ENCODE measurements at regions not wholly inside any gene's neighbourhood (a gene's known extent, or its start where the extent isn't known, plus 50 kb on each side); places are given as distances from the start of the nearest gene placed in this dataset.
"Not testable (repeated sequence)": the region's sequence is repeated elsewhere in the genome, so short reads cannot be mapped to it uniquely, and the experiment has no call there.

- H3K27ac Mint-ChIP-seq (ENCODE audit: unreplicated experiment); intact Hi-C loops (cut with micrococcal nuclease; ENCODE audit: unreplicated experiment); BruUV-seq (replicated peaks); DNase-seq; H3K9me3 Mint-ChIP-seq (ENCODE audit: low read depth, unreplicated experiment); H3K27me3 Mint-ChIP-seq (ENCODE audit: unreplicated experiment): not testable (repeated sequence)
- H3K4me3 Mint-ChIP-seq (ENCODE audit: low read depth, unreplicated experiment) = peak overlapping the region; percentile 65
- CTCF ChIA-PET = interaction anchor here (1.0 to 2.3 kb wide), 5 partner anchors 8 to 184 kb away, joined by 3 to 11 read pairs (median 6); no protein-coding TSS in a partner anchor
- H3K36me3 Mint-ChIP-seq (ENCODE audit: insufficient read depth, unreplicated experiment) = peaks cover 12% of the 10 kb centered on the region
- H3K4me1 Mint-ChIP-seq (ENCODE audit: low read depth, unreplicated experiment) = peaks cover 37% of the 10 kb centered on the region
Observed at GRCh38 chr7:6992133-6992532, 166.1 kb upstream of the CCZ1B start.

- H3K9me3 Mint-ChIP-seq (ENCODE audit: low read depth, unreplicated experiment); H3K4me3 Mint-ChIP-seq (ENCODE audit: low read depth, unreplicated experiment); BruUV-seq (replicated peaks); intact Hi-C loops (cut with micrococcal nuclease; ENCODE audit: unreplicated experiment); CTCF ChIA-PET; DNase-seq; H3K27me3 Mint-ChIP-seq (ENCODE audit: unreplicated experiment); H3K27ac Mint-ChIP-seq (ENCODE audit: unreplicated experiment): not testable (repeated sequence)
- Mint-ChIP-seq H3K36me3 (ENCODE audit: insufficient read depth, unreplicated experiment) (peaks cover 12% of the 10 kb centered on the region), H3K4me1 (ENCODE audit: low read depth, unreplicated experiment) (peaks cover 29% of the 10 kb centered on the region)
Observed at GRCh38 chr7:6995026-6995425, 169.0 kb upstream of the CCZ1B start.

DNA sequence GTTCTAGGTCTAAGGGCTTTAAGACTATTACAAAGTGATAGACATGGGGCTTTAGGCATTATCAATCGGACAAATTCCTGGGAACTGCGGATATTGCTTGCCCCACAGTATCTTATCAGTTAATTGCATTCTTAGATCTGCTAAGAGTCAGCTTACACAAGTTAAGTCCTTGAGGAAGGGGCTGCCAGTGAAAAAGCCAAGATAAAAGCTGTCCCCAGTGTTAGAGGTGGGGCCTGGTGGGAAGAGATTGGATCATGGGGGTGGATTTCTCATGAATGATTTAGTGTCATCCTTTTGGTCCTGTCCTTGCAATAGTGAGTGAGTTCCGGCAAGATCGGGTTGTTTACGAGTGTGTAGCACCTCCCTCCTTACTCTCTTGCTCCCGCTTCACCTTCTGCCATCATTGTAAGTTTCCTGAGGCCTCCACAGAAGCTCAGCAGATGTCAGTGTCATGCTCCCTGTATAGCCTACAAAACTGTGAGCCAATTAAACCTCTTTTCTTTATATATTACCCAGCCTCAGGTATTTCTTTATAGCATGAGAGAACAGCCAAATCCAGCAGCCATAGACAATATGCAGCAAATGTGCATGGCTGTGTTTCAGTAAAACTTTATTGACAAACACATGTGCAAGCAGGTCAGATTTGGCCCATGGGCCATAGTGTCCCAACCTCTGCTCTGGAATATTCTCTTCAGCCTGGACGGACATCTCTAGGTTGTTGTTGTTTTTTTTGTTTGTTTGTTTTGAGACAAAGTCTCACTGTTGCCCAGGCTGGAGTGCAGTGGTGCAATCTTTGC is 169.6 kb upstream of the CCZ1B start:
- H3K27me3 Mint-ChIP-seq (ENCODE audit: unreplicated experiment); BruUV-seq (replicated peaks); H3K9me3 Mint-ChIP-seq (ENCODE audit: low read depth, unreplicated experiment); H3K4me3 Mint-ChIP-seq (ENCODE audit: low read depth, unreplicated experiment); H3K36me3 Mint-ChIP-seq (ENCODE audit: insufficient read depth, unreplicated experiment); intact Hi-C loops (cut with micrococcal nuclease; ENCODE audit: unreplicated experiment); DNase-seq; CTCF ChIA-PET; H3K27ac Mint-ChIP-seq (ENCODE audit: unreplicated experiment): not testable (repeated sequence)
- peaks cover 22% of the 10 kb centered on the region for H3K4me1 Mint-ChIP-seq (ENCODE audit: low read depth, unreplicated experiment)

- H3K27me3 Mint-ChIP-seq (ENCODE audit: unreplicated experiment); H3K36me3 Mint-ChIP-seq (ENCODE audit: insufficient read depth, unreplicated experiment); intact Hi-C loops (cut with micrococcal nuclease; ENCODE audit: unreplicated experiment); CTCF ChIA-PET; H3K4me1 Mint-ChIP-seq (ENCODE audit: low read depth, unreplicated experiment); BruUV-seq (replicated peaks); H3K27ac Mint-ChIP-seq (ENCODE audit: unreplicated experiment); H3K9me3 Mint-ChIP-seq (ENCODE audit: low read depth, unreplicated experiment); DNase-seq; H3K4me3 Mint-ChIP-seq (ENCODE audit: low read depth, unreplicated experiment): not testable (repeated sequence)
Observed at GRCh38 chr7:6999067-6999666, 173.1 kb upstream of the CCZ1B start.

DNA sequence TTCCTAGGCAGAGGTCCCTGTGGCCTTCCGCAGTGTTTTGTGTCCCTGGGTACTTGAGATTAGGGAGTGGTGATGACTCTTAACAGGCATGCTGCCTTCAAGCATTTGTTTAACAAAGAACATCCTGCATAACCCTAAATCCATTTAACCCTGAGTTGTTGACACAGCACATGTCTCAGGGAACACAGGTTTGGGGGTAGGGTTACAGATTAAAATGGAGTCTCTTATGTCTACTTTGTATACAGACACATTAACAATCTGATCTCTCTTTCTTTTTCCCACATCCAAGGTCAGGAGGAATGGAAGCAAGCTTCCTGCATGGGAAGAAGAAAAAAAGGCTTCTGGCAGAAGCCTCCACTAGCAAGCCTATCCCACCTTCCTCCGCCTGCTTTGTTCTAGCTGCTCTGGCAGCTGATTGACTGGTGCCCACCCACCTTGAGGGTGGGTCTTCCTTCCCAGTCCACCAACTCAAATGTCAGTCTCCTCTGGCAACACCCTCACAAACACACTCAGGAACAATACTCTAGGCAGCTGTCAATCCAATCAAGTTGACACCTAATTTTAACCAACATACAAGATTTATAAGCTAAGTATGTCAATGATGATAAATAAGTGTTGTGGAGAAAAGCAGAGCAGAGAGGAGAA is 176.5 kb upstream of the CCZ1B start:
- Mint-ChIP-seq H3K4me1 (ENCODE audit: low read depth, unreplicated experiment) (no peaks in the 10 kb centered on the region), H3K36me3 (ENCODE audit: insufficient read depth, unreplicated experiment) (no peaks in the 10 kb centered on the region), H3K9me3 (ENCODE audit: low read depth, unreplicated experiment) (peaks cover 5% of the 10 kb centered on the region), H3K4me3 (ENCODE audit: low read depth, unreplicated experiment) (no peak overlapping the region), H3K27me3 (ENCODE audit: unreplicated experiment) (no peaks in the 10 kb centered on the region), H3K27ac (ENCODE audit: unreplicated experiment) (no peak overlapping the region)
- intact Hi-C loops (cut with micrococcal nuclease; ENCODE audit: unreplicated experiment) = no loop called here
- CTCF ChIA-PET = no interaction called here
- BruUV-seq (replicated peaks) = no TSS peak
- TF ChIP-seq, protein P1, sequence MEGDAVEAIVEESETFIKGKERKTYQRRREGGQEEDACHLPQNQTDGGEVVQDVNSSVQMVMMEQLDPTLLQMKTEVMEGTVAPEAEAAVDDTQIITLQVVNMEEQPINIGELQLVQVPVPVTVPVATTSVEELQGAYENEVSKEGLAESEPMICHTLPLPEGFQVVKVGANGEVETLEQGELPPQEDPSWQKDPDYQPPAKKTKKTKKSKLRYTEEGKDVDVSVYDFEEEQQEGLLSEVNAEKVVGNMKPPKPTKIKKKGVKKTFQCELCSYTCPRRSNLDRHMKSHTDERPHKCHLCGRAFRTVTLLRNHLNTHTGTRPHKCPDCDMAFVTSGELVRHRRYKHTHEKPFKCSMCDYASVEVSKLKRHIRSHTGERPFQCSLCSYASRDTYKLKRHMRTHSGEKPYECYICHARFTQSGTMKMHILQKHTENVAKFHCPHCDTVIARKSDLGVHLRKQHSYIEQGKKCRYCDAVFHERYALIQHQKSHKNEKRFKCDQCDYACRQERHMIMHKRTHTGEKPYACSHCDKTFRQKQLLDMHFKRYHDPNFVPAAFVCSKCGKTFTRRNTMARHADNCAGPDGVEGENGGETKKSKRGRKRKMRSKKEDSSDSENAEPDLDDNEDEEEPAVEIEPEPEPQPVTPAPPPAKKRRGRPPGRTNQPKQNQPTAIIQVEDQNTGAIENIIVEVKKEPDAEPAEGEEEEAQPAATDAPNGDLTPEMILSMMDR (IDR thresholded peaks at IDR 0.05; ENCODE audit: unreplicated experiment) = no peak
- no peak for DNase-seq

DNA sequence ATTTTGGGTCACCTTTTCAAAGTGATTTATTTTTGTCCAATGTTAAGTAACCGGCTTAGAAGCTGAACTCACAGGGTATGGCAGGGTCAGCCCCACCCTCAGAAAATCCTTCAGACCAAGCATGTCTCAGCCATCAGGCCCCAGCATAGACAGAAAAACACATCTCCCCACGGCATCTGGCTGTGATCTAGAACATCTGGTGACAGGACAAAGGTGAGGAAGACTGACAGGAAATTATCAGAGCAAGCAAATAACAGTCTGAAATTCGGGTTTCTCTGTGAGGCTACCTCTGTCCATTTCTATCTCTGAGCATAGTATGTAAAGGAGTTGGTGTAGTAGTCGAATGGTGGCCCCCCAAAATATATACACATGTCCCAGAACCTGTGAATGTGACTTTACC is 177.0 kb upstream of the C1GALT1 start:
- TF ChIP-seq, protein P1 (IDR thresholded peaks at IDR 0.05; ENCODE audit: unreplicated experiment) = no peak
- Mint-ChIP-seq H3K4me1 (ENCODE audit: low read depth, unreplicated experiment) (no peaks in the 10 kb centered on the region), H3K27me3 (ENCODE audit: unreplicated experiment) (no peaks in the 10 kb centered on the region), H3K4me3 (ENCODE audit: low read depth, unreplicated experiment) (no peak overlapping the region), H3K9me3 (ENCODE audit: low read depth, unreplicated experiment) (peaks cover 7% of the 10 kb centered on the region), H3K27ac (ENCODE audit: unreplicated experiment) (no peak overlapping the region), H3K36me3 (ENCODE audit: insufficient read depth, unreplicated experiment) (no peaks in the 10 kb centered on the region)
- BruUV-seq (replicated peaks) = no TSS peak
- no peak for DNase-seq
- CTCF ChIA-PET = interaction anchor here (0.6 kb wide), 1 partner anchor 12 kb away, joined by 3 read pairs; no protein-coding TSS in a partner anchor
- intact Hi-C loops (cut with micrococcal nuclease; ENCODE audit: unreplicated experiment) = no loop called here

DNA sequence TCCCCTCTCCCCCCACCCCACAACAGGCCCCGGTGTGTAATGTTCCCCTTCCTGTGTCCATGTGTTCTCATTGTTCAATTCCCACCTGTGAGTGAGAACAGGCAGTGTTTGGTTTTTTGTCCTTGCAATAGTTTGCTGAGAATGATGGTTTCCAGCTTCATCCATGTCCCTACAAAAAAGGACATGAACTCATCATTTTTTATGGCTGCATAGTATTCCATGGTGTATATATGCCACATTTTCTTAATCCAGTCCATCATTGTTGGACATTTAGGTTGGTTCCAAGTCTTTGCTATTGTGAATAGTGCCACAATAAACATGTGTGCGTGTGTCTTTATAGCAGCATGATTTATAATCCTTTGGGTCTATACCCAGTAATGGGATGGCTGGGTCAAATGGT is 176.4 kb upstream of the C1GALT1 start:
- H3K27ac Mint-ChIP-seq (ENCODE audit: unreplicated experiment); CTCF ChIA-PET; H3K27me3 Mint-ChIP-seq (ENCODE audit: unreplicated experiment); H3K4me3 Mint-ChIP-seq (ENCODE audit: low read depth, unreplicated experiment); DNase-seq; intact Hi-C loops (cut with micrococcal nuclease; ENCODE audit: unreplicated experiment); BruUV-seq (replicated peaks); H3K4me1 Mint-ChIP-seq (ENCODE audit: low read depth, unreplicated experiment); H3K9me3 Mint-ChIP-seq (ENCODE audit: low read depth, unreplicated experiment); H3K36me3 Mint-ChIP-seq (ENCODE audit: insufficient read depth, unreplicated experiment): not testable (repeated sequence)

- H3K27ac Mint-ChIP-seq (ENCODE audit: unreplicated experiment); H3K4me1 Mint-ChIP-seq (ENCODE audit: low read depth, unreplicated experiment); CTCF ChIA-PET; DNase-seq; BruUV-seq (replicated peaks); H3K9me3 Mint-ChIP-seq (ENCODE audit: low read depth, unreplicated experiment); H3K36me3 Mint-ChIP-seq (ENCODE audit: insufficient read depth, unreplicated experiment); H3K4me3 Mint-ChIP-seq (ENCODE audit: low read depth, unreplicated experiment); intact Hi-C loops (cut with micrococcal nuclease; ENCODE audit: unreplicated experiment): not testable (repeated sequence)
- peaks cover 31% of the 10 kb centered on the region for H3K27me3 Mint-ChIP-seq (ENCODE audit: unreplicated experiment)
Observed at GRCh38 chr7:7011241-7011640, 171.1 kb upstream of the C1GALT1 start.

All from Calu3 (cell line).